ENCODE measurements at regions not wholly inside any gene's neighbourhood (a gene's known extent, or its start where the extent isn't known, plus 50 kb on each side); places are given as distances from the start of the nearest gene placed in this dataset.

DNA sequence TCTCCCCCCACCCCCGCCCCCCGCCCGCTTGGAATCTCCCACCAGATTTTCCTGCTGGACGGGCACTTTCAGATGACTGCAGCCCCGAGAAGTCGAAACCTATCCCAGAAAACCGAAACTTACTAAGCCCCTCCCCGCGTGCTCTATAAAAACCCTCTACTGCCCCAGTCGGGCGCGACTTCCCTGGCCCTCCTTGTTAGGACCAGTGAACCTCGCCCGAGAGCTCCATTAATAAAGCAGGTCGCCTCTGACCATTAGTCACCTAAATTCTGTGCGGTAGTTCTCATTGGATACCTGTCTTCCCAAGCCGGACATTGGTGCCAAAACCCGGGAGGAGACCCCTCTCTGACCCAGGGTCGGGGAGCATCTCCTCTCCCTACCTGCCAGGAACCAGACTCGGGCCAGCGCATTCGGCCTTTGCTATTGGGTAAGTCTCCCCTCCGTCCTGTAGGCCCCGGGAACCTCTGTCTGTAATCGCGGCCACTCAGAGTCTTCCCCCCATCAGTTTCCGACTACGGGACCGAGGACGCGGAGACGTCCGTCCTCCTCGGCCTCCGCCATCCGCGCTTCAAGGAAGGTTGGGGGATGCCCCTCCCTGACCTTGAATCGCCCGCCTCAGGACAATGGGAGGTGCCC, 958.0 kb downstream of the RPA4 start:
- Histone ChIP-seq H2BK20ac (ENCODE audit: low read depth, low read length, poor library complexity, severe bottlenecking) (no peak overlapping the region), H4K5ac (ENCODE audit: insufficient read length, low read depth, low read length) (no peak overlapping the region), H2BK120ac (ENCODE audit: low read depth, low read length, poor library complexity, severe bottlenecking) (no peak overlapping the region), H2AFZ (ENCODE audit: low read length) (no peak overlapping the region), H3K23me2 (ENCODE audit: insufficient read length, low read depth, low read length, poor library complexity, severe bottlenecking) (no peaks in the 10 kb centered on the region), H2BK12ac (ENCODE audit: insufficient read length, low read depth, low read length) (no peak overlapping the region), H4K8ac (replicated peaks; ENCODE audit: insufficient read length, low read depth, low read length) (no peak overlapping the region), H3K9me3 (ENCODE audit: control insufficient read depth, low read depth, low read length) (peaks cover 4% of the 10 kb centered on the region), H3K4ac (ENCODE audit: low read depth, low read length) (no peak overlapping the region), H2AK5ac (ENCODE audit: insufficient read length, low read length) (no peak overlapping the region), H3K23ac (ENCODE audit: insufficient read length, low read depth, low read length) (no peak overlapping the region), H3K27me3 (ENCODE audit: insufficient read depth, low read length) (no peaks in the 10 kb centered on the region), H3K4me2 (ENCODE audit: insufficient read depth, insufficient read length, low read length) (no peak overlapping the region), H4K20me1 (ENCODE audit: control insufficient read depth, insufficient read depth, insufficient read length) (no peaks in the 10 kb centered on the region), H3K56ac (ENCODE audit: insufficient read length, low read depth, low read length) (no peak overlapping the region), H3K4me1 (ENCODE audit: insufficient read depth, low read length) (peaks cover 2% of the 10 kb centered on the region; the same call in 1 of the 2 replicates), H3K18ac (ENCODE audit: insufficient read length, low read depth, low read length) (no peak overlapping the region), H3K79me2 (ENCODE audit: insufficient read depth, low read length) (no peaks in the 10 kb centered on the region), H3K9ac (ENCODE audit: extremely low read depth, insufficient read length, low read length) (no peak overlapping the region), H3K14ac (ENCODE audit: insufficient read depth, low read length) (no peak overlapping the region), H3K79me1 (ENCODE audit: insufficient read depth, low read depth, low read length, poor library complexity, severe bottlenecking) (no peaks in the 10 kb centered on the region), H3K27ac (ENCODE audit: insufficient read length, low read depth, low read length) (no peak overlapping the region), H2BK5ac (ENCODE audit: insufficient read length, low read length) (no peak overlapping the region), H2BK15ac (ENCODE audit: low read depth, low read length) (no peak overlapping the region), H3T11ph (ENCODE audit: low read length) (no peak overlapping the region), H4K91ac (ENCODE audit: insufficient read length, low read depth, low read length) (no peak overlapping the region)
- Mint-ChIP-seq H3K4me1 (peaks cover 12 to 14% of the 10 kb centered on the region in 2 experiments), H3K4me3 (no peak overlapping the region), H3K9me3 (peaks cover 42 to 44% of the 10 kb centered on the region in 2 experiments), H3K36me3 (ENCODE audit: insufficient read depth in 1 of 3, low read depth in 3 of 3) (peaks cover 38 to 61% (median 41%) of the 10 kb centered on the region in 3 experiments), H3K27ac (no peak overlapping the region; a peak in 1 of 7 replicates), H3K27me3 (ENCODE audit: low read depth) (peaks cover 5% of the 10 kb centered on the region)
- no CpG with 5 or more reads among the region's 39 CpGs for WGBS (ENCODE audit: extremely low coverage, insufficient read length, low lambda C conversion rate)
- DNase-seq, result no peak
- TF ChIP-seq CTCF (conservative IDR thresholded peaks at IDR 0.05), result no peak

Measured in H9 (cell line).